ENCODE measurements at regions not wholly inside any gene's neighbourhood (a gene's known extent, or its start where the extent isn't known, plus 50 kb on each side); places are given as distances from the start of the nearest gene placed in this dataset.

DNA sequence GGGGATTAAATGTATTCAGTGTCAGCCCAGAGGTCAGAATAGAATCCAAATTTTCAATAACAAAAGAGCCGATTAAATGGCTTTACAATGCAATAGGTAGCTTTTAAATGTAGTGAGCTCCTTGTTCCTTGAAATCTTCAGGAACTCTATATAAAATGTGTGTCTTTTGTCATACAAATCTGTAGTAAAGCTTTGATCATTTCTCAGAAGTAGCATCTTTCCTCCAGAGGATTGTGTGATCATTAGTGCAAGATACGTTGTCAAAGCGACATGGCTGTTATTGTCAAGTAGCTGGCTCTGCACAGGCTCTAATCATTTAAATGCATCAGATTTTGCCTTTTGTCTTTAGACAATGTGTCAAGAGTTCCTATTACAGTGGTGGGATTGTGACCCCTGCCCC lies 116.1 kb upstream of the NAMPT start:
- TF ChIP-seq, protein P1, sequence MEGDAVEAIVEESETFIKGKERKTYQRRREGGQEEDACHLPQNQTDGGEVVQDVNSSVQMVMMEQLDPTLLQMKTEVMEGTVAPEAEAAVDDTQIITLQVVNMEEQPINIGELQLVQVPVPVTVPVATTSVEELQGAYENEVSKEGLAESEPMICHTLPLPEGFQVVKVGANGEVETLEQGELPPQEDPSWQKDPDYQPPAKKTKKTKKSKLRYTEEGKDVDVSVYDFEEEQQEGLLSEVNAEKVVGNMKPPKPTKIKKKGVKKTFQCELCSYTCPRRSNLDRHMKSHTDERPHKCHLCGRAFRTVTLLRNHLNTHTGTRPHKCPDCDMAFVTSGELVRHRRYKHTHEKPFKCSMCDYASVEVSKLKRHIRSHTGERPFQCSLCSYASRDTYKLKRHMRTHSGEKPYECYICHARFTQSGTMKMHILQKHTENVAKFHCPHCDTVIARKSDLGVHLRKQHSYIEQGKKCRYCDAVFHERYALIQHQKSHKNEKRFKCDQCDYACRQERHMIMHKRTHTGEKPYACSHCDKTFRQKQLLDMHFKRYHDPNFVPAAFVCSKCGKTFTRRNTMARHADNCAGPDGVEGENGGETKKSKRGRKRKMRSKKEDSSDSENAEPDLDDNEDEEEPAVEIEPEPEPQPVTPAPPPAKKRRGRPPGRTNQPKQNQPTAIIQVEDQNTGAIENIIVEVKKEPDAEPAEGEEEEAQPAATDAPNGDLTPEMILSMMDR (IDR thresholded peaks at IDR 0.05): no peak
- TF ChIP-seq POLR2A (IDR thresholded peaks at IDR 0.05): no peak
